Activated T-cell treated with anti-CD3 and anti-CD28 coated beads for 24 hours (primary cell): ENCODE measurements at regions not wholly inside any gene's neighbourhood (a gene's known extent, or its start where the extent isn't known, plus 50 kb on each side); places are given as distances from the start of the nearest gene placed in this dataset.
"Not testable (repeated sequence)": the region's sequence is repeated elsewhere in the genome, so short reads cannot be mapped to it uniquely, and the experiment has no call there.

ENCODE experiments used
- DNase-seq: peaks from one replicate; pipeline ENCODE4 v3.0.0-alpha.2; 2020; ENCODE audit warnings: low read depth

GRCh38 chr13:90889906-90890834 lies 457.3 kb upstream of the MIR17HG start:
- no peak for DNase-seq

DNA sequence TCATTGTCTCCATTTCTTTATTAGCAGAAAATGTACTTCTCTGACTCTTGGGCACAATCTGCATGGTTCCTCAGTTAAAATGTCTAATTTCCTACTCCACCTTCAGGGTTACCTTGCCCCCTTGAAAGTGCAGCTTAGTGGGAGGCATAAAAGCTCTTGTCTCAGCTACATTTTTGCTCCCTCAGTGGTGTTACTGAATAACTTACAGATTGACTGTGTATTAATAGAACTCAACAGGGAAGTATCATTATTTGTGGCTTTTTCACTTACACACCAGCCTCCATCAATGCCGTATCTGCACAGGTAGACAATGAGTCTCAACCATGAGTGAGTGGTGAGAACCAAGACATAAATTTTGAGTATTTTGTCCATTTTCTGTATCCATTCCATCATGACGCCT lies 456.2 kb upstream of the MIR17HG start:
- no peak for DNase-seq

DNA sequence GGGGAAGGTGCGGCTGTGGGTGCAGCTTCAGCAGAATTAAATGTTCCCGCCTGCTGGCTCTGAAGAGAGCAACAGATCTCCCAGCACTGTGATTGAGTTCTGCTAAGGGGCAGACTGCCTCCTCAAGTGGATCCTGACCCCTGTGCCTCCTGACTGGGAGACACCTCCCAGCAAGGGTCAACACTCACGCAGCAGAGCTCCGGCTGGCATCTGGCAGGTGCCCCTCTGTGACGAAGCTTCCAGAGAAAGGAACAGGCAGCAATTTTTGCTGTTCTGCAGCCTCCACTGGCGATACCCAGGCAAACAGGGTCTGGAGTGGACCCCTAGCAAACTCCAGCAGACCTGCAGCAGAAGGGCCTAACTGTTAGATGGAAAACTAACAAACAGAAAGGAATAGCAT lies 454.3 kb upstream of the MIR17HG start:
- DNase-seq, result not testable (repeated sequence)

DNA sequence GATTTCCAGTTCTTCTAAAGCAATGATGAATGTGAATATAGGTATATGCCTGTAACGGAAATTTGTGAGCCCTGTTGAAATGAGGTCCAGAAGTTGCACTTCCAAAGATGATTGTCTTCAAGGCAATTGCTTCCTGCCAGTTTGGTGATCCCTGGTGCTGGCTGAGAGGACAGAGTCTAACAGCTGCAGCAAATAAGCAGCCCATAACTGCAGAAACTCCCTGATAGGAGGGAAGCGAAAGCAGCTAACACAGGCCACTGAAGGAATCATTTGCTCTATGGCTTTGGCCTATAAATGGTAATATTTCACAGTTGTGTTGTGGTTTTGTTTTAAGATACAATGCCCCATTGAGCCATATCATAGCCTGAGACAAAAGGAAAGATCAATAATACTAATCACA lies 451.5 kb upstream of the MIR17HG start:
- DNase-seq, result no peak

- DNase-seq, result no peak
These were observed 448.7 kb upstream of the MIR17HG start for GRCh38 chr13:90898811-90899210.

DNA sequence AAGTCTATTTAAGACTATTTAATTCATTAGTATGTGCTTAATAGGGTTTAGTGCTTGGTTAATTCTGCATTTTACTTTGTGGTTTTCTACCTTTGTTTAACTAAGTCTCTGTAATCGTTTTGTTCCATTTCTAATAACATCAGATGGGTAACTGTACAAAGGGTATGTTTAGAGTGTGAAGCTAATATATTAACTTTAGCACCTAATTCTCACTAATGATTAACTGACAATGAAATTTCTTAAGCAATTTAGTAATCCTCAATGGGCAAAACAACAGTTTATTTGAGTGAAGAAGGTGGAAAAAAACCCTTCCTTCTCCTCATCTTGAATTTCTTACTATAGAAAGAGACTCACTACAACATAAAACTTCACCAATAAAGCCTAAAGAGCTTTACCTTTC lies 448.1 kb upstream of the MIR17HG start:
- DNase-seq, result no peak

- DNase-seq, result no peak
These were observed 445.2 kb upstream of the MIR17HG start for GRCh38 chr13:90902255-90902654.

- DNase-seq, result no peak
These were observed 440.9 kb upstream of the MIR17HG start for GRCh38 chr13:90906554-90906953.

DNA sequence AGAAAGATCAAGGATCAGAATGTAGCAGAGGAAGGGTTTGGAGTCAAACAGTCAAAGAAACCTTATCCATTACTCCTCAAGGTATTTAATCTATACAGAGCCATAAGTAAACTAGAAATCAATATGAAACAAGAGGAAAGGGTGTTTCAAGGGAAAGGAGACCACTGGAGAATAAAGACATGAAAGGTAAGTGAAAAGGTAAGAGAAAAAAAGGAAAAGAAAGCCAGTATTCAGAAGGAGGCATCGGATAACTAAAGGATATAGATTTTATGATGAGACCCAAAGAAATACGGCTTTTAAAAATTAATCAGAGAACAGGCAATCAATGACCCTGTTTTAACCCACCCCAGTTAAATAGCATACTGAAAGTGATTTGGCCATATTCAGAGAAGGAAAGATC lies 438.7 kb upstream of the MIR17HG start:
- DNase-seq, result no peak

GRCh38 chr13:90910018-90910639 lies 437.4 kb upstream of the MIR17HG start:
- DNase-seq, result no peak

DNA sequence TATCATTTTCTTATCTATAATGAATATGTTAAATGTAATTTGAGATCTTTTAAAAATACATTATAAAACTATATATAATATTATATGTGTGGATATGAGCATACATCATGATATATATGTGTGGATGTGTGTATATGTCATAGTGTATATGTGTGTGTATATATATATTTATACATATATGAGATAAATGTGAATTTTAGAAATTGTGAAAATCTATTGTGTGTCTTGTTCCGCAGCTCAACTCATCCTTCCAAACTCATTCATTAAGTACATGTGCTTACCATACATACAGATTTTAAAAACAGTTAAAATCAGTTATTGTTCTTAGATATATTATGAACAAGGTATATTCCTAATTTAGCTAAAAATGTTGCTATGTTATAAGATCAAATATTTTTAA lies 435.2 kb upstream of the MIR17HG start:
- no peak for DNase-seq

GRCh38 chr13:90918536-90918935 lies 429.0 kb upstream of the MIR17HG start:
- DNase-seq, result no peak

DNA sequence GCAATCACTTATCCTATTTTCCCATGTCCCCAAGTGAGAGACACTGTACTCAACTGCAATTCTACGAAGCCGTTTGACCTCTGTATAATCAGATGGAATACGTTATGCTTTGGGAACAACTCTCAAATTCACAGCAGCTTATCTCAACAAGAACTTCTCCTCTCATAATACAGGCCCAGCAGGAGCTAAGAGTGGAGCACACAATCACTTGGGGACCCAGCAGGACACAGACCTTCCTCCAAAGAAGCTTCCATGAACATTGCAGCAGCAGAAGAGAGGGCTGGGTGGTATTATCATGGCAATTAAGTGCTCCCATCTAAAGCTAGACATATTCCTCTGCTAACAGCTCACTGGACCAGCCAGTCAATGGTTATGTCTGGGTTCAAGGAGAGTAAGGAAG lies 428.3 kb upstream of the MIR17HG start:
- no peak for DNase-seq

- DNase-seq, result no peak
These were observed 421.0 kb upstream of the MIR17HG start for GRCh38 chr13:90926459-90926858.

DNA sequence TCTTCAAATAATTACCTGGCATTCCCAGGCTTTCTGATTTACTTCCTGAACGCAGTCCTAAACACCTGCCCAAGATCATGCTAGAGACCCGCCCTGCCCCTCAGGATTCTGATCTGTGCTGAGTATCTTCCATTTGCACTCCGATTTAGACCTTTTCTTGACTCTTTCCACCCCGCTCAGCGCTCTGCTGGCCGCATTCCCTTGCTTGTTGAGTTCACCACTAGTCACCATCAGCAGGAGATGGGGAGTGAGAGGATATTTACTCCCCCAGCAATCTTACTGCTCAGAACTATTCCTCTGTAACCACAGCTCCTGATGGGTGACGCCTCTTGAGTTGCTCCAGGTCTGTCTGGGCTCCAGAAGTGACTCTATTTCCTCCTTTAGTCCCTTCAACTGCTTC lies 419.4 kb upstream of the MIR17HG start:
- DNase-seq, result no peak

DNA sequence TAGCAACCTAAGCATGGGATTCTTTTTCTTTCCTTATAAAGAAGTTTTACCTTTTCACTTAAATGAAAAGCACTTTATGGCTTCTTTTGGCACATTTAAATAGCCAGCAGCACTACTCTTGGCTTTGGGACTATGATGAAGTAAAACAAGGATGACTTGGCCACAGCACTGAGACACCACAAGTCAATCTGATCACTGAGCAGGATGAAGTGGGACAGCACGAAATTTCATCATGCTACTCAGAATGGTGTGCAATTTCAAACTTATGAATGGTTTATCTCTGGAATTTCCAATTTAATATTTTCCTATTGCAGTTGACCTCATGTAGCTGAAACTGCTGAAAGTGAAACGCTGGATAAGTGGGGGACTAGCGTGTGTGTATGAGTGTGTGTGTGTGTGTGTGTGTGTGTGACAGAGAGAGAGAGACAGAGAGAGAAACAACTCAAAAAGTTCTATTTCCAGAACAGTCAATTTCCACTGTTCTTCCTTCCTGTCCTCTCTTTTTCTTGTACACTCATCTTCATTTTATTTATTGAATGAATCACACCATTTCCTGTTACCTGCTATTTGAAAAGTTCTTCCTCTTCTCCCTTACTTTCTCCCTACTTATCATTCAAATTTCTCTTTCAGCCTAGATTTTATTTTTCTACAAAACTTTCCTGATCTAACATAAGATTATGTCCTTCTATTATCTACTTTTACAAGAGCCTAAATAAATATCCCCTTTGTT lies 414.2 kb upstream of the MIR17HG start:
- DNase-seq, result no peak

GRCh38 chr13:90934741-90935140 lies 412.7 kb upstream of the MIR17HG start:
- no peak for DNase-seq

DNA sequence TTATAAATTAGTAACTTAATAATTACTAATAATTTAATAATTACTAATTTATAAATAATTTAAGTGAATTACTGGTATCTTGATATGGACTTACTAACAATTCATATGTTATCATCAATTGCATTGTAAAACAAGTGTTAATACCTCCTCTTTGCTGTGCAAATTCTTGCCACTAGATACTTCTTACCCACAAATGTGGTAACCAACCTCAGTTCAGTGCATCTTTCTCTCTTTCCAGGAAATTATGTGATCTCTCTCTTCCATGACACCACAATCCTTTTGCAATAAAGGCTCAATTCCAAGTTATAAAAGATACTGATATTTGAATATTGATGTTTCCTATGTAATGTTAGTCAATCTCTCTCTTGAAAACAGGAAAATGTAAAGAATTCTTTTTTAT lies 408.6 kb upstream of the MIR17HG start:
- DNase-seq, result no peak

DNA sequence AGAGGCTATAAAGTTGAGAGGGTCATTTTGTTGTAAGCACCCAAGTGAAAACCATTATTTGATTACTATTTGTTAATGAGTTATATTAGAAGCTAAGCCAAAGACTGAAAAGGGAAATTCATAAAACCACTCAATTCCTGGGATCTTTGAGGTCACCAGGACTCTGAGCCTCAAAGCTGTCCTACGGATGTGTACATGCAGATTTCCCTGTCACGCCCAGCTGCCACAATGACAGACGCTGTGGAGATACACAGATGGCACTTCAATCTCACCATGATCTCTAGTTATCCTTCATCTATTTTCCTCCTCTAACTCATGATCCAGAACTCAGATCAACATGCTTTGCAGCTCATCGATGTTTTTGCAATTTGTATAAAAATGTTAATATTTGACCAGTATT lies 403.5 kb upstream of the MIR17HG start:
- no peak for DNase-seq

- DNase-seq, result not testable (repeated sequence)
These were observed 402.3 kb upstream of the MIR17HG start for GRCh38 chr13:90945146-90945545.

GRCh38 chr13:90946125-90946524 lies 401.4 kb upstream of the MIR17HG start:
- DNase-seq, result not testable (repeated sequence)

DNA sequence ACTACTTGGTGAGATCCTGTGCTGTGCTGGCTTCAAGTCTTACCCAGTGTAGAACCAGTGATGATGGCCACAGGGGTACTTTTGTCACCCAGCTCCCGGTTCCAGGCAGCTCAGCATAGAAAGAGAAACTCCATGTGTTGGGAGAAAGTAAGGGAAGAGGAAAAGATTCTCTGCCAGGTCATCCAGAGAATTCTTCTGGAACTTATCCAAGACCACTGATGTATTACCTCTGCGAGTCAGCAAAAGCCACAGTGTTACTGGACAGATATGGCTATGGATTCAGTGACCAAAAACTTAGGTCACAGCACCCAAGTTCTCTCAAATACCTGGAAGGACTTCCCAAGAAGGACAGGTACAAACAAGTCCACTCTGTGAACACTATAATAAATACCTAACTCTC lies 399.5 kb upstream of the MIR17HG start:
- DNase-seq, result no peak

DNA sequence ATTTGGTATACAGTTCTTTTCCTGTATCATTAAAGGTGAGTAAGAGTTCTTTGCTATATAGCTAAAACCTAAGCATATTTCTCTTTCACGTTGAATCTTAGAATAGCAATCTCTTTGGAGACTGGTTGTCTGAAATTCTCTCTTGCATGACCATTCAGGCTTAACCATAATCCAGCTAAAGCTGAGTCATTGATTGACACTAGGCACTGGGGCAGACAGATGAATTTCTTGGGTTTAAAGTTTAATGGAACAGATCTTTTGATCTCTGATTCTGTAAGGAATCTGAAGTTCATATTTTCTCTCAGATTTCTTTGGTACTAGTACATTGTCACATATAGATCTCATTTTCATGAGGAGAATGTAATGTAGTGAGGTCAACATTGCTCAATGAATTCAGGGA lies 397.3 kb upstream of the MIR17HG start:
- no peak for DNase-seq
